H9 (cell line): ENCODE measurements at regions not wholly inside any gene's neighbourhood (a gene's known extent, or its start where the extent isn't known, plus 50 kb on each side); places are given as distances from the start of the nearest gene placed in this dataset.
"Not testable (repeated sequence)": the region's sequence is repeated elsewhere in the genome, so short reads cannot be mapped to it uniquely, and the experiment has no call there.

ENCODE experiments used
- DNase-seq: peaks from one replicate; pipeline ENCODE4 v3.0.0-alpha.2; 2017
- H2AFZ ChIP-seq: one replicate; pipeline ENCODE4 v1.6.1; 2013; ENCODE audit warnings: mild to moderate bottlenecking, low read length, control low read depth, moderate library complexity
- H2AK5ac ChIP-seq: 2 replicates; pipeline ENCODE4 v1.6.1; 2013; ENCODE audit warnings: low read length, control low read depth, mixed read lengths; ENCODE audit not compliant: insufficient read length
- H2BK120ac ChIP-seq: one replicate; pipeline ENCODE4 v1.6.1; 2013; ENCODE audit warnings: low read depth, mild to moderate bottlenecking, low read length, control low read depth, inconsistent platforms; ENCODE audit not compliant: poor library complexity, severe bottlenecking
- H2BK12ac ChIP-seq: 2 replicates; pipeline ENCODE4 v1.6.1; 2013; ENCODE audit warnings: low read length, control low read depth, mixed read lengths, low read depth; ENCODE audit not compliant: insufficient read length
- H2BK15ac ChIP-seq: 2 replicates; pipeline ENCODE4 v1.6.1; 2013; ENCODE audit warnings: low read depth, low read length, control low read depth
- H2BK20ac ChIP-seq: one replicate; pipeline ENCODE4 v1.6.1; 2013; ENCODE audit warnings: low read depth, mild to moderate bottlenecking, low read length, control low read depth, inconsistent platforms; ENCODE audit not compliant: poor library complexity, severe bottlenecking
- H2BK5ac ChIP-seq: 2 replicates; pipeline ENCODE4 v1.6.1; 2013; ENCODE audit warnings: low read length, control low read depth, mixed read lengths; ENCODE audit not compliant: insufficient read length
- H3K14ac ChIP-seq: 2 replicates; pipeline ENCODE4 v1.6.1; 2013; ENCODE audit warnings: low read length, control low read depth; ENCODE audit not compliant: insufficient read depth
- H3K18ac ChIP-seq: 2 replicates; pipeline ENCODE4 v1.6.1; 2013; ENCODE audit warnings: low read depth, mild to moderate bottlenecking, mixed read lengths, low read length, control low read depth; ENCODE audit not compliant: insufficient read length
- H3K23ac ChIP-seq: 2 replicates; pipeline ENCODE4 v1.6.1; 2013; ENCODE audit warnings: low read length, control low read depth, mixed read lengths, low read depth; ENCODE audit not compliant: insufficient read length
- H3K23me2 ChIP-seq: 2 replicates; pipeline ENCODE4 v1.6.1; 2013; ENCODE audit warnings: low read depth, mild to moderate bottlenecking, mixed read lengths, low read length, control low read depth; ENCODE audit not compliant: insufficient read length, poor library complexity, severe bottlenecking
- H3K27ac ChIP-seq: 2 replicates; pipeline ENCODE4 v1.5.1; 2013; ENCODE audit warnings: low read length, control low read depth, mixed read lengths, low read depth; ENCODE audit not compliant: insufficient read length
- H3K27me3 ChIP-seq: 2 replicates; pipeline ENCODE4 v1.6.1; 2013; ENCODE audit warnings: low read length, control low read depth, inconsistent platforms; ENCODE audit not compliant: insufficient read depth
- H3K4ac ChIP-seq: 2 replicates; pipeline ENCODE4 v1.6.1; 2013; ENCODE audit warnings: low read depth, mild to moderate bottlenecking, control low read depth, inconsistent platforms, low read length, moderate library complexity
- H3K4me1 ChIP-seq: 2 replicates; pipeline ENCODE4 v1.6.1; 2013; ENCODE audit warnings: low read length, control low read depth, inconsistent platforms; ENCODE audit not compliant: insufficient read depth
- H3K4me2 ChIP-seq: 2 replicates; pipeline ENCODE4 v1.6.1; 2013; ENCODE audit warnings: low read length, control low read depth, mixed read lengths; ENCODE audit not compliant: insufficient read length, insufficient read depth
- H3K56ac ChIP-seq: 2 replicates; pipeline ENCODE4 v1.6.1; 2013; ENCODE audit warnings: low read depth, mild to moderate bottlenecking, mixed read lengths, low read length, control low read depth; ENCODE audit not compliant: insufficient read length
- H3K79me1 ChIP-seq: 2 replicates; pipeline ENCODE4 v1.6.1; 2013; ENCODE audit warnings: low read depth, mild to moderate bottlenecking, moderate library complexity, low read length, control low read depth, inconsistent platforms; ENCODE audit not compliant: insufficient read depth, poor library complexity, severe bottlenecking
- H3K79me2 ChIP-seq: 2 replicates; pipeline ENCODE4 v1.6.1; 2013; ENCODE audit warnings: low read length, control low read depth, inconsistent platforms; ENCODE audit not compliant: insufficient read depth
- H3K9ac ChIP-seq: 2 replicates; pipeline ENCODE4 v1.6.1; 2013; ENCODE audit warnings: low read length, control low read depth, mixed read lengths; ENCODE audit not compliant: insufficient read length; ENCODE audit errors: extremely low read depth
- H3K9me3 ChIP-seq: one replicate; pipeline ENCODE4 v1.6.1; 2013; ENCODE audit warnings: low read depth, low read length, inconsistent platforms; ENCODE audit not compliant: control insufficient read depth
- H3T11ph ChIP-seq: one replicate; pipeline ENCODE4 v1.6.1; 2013; ENCODE audit warnings: mild to moderate bottlenecking, low read length, control low read depth, inconsistent platforms
- H4K20me1 ChIP-seq: one replicate; pipeline ENCODE4 v1.6.1; 2013; ENCODE audit not compliant: control insufficient read depth, insufficient read length, insufficient read depth
- H4K5ac ChIP-seq: 2 replicates; pipeline ENCODE4 v1.6.1; 2013; ENCODE audit warnings: low read depth, mild to moderate bottlenecking, mixed read lengths, low read length, control low read depth; ENCODE audit not compliant: insufficient read length
- H4K8ac ChIP-seq: replicated peaks from 2 replicates; pipeline ENCODE4 v1.6.1; 2013; ENCODE audit warnings: low read length, control low read depth, mixed read lengths, low read depth; ENCODE audit not compliant: insufficient read length
- H4K91ac ChIP-seq: 2 replicates; pipeline ENCODE4 v1.6.1; 2013; ENCODE audit warnings: low read depth, mild to moderate bottlenecking, moderate library complexity, mixed read lengths, low read length, control low read depth; ENCODE audit not compliant: insufficient read length
- H3K27ac Mint-ChIP-seq, 3 experiments: 2 replicates in 2 of 3; 3 replicates in 1 of 3; pipeline ENCODE4 v1.8.0; 2020 to 2021; ENCODE audit warnings: mixed read lengths in 3 of 3, mild to moderate bottlenecking in 1 of 3, moderate library complexity in 1 of 3
- H3K27me3 Mint-ChIP-seq: 2 replicates; pipeline ENCODE4 v1.8.0; 2021; ENCODE audit warnings: low read depth, mild to moderate bottlenecking, moderate library complexity, mixed read lengths
- H3K36me3 Mint-ChIP-seq, 3 experiments: 2 replicates in 2 of 3; 3 replicates in 1 of 3; pipeline ENCODE4 v1.8.0; 2020 to 2021; ENCODE audit warnings: low read depth in 3 of 3, mixed read lengths in 3 of 3; ENCODE audit not compliant: insufficient read depth in 1 of 3
- H3K4me1 Mint-ChIP-seq, 2 experiments: 2 replicates each; pipeline ENCODE4 v1.8.0; 2020; ENCODE audit warnings: mixed read lengths in 2 of 2
- H3K4me3 Mint-ChIP-seq, 2 experiments: 2 replicates in 1 of 2; 3 replicates in 1 of 2; pipeline ENCODE4 v1.8.0; 2020 to 2021; ENCODE audit warnings: mild to moderate bottlenecking in 2 of 2, mixed read lengths in 2 of 2, moderate library complexity in 1 of 2
- H3K9me3 Mint-ChIP-seq, 2 experiments: 2 replicates in 1 of 2; 3 replicates in 1 of 2; pipeline ENCODE4 v1.8.0; 2020; ENCODE audit warnings: mild to moderate bottlenecking in 2 of 2, mixed read lengths in 2 of 2, moderate library complexity in 1 of 2
- WGBS: extraction: QIAGEN DNeasy Blood & Tissue Kit; methylation state at CpG from one replicate; pipeline ENCODE4 v1.1.7; 2013; ENCODE audit warnings: missing lambda C conversion rate, low lambda C conversion rate, mixed read lengths; ENCODE audit not compliant: insufficient read length; ENCODE audit errors: extremely low coverage; 5-methylcytosine and 5-hydroxymethylcytosine counted together

DNA sequence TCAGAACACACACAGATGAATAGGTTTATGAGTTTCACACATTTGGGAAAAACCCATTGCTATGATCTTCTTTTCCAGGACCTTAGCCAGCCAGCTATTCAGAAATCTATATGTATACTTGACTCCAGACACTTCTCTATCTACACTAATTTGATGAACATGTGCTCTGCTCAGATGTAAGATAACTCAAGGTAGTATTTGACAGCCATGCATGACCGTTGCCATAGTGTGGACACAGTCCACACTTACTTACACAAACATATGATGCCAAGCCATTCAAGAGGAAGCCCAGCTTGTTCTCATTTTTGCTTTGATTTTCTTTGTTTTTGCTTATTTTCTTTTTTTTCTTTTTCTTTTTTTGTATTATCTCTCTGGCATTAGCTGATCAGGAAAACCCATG is 1328.4 kb downstream of the RPIA start:
- not testable (repeated sequence) for H2BK12ac ChIP-seq

More for the DNA sequence above, 1328.4 kb downstream of the RPIA start:
- H2BK15ac ChIP-seq, H3K18ac ChIP-seq, H3K4ac ChIP-seq, H3K4me3 Mint-ChIP-seq, H3K27ac Mint-ChIP-seq, H2BK120ac ChIP-seq, H3T11ph ChIP-seq, H4K20me1 ChIP-seq, H3K9me3 ChIP-seq, DNase-seq, H3K56ac ChIP-seq, H2AK5ac ChIP-seq, H3K27me3 Mint-ChIP-seq, H2BK5ac ChIP-seq, H3K79me1 ChIP-seq, H3K79me2 ChIP-seq, H4K8ac ChIP-seq, H3K27me3 ChIP-seq, H3K36me3 Mint-ChIP-seq, H3K4me1 Mint-ChIP-seq, H2AFZ ChIP-seq, H3K23ac ChIP-seq, H3K14ac ChIP-seq, H4K5ac ChIP-seq, H3K27ac ChIP-seq, H3K4me1 ChIP-seq, H3K4me2 ChIP-seq, H4K91ac ChIP-seq, H3K9ac ChIP-seq, H3K23me2 ChIP-seq, H2BK20ac ChIP-seq: not testable (repeated sequence)
- WGBS, result no CpG with 5 or more reads among the region's 1 CpG
- peaks cover 25 to 33% of the 10 kb centered on the region in 2 experiments for H3K9me3 Mint-ChIP-seq
